Spleen (tissue), 7 donors: ENCODE measurements at regions not wholly inside any gene's neighbourhood (a gene's known extent, or its start where the extent isn't known, plus 50 kb on each side); places are given as distances from the start of the nearest gene placed in this dataset.

ENCODE experiments used
- POLR2A ChIP-seq, 3 donors: fragments of 450-650 bp; IDR thresholded peaks; one replicate each; pipeline ENCODE4 v1.5.1; 2017; ENCODE audit warnings: antibody characterized with exemption in 3 of 3, mild to moderate bottlenecking in 1 of 3
- TF ChIP-seq, protein P1 (sequence below), 11 experiments: fragments of 200-600 bp in 7 of 11; fragments of 450-650 bp in 4 of 11; sonication (generic) in 4 of 11; IDR thresholded peaks in 8 of 11; conservative IDR thresholded peaks in 3 of 11; 1 replicate in 7 of 11; 2 replicates in 4 of 11; pipeline versions ENCODE4 v1.4.0 to v1.8.0; 2016 to 2021; ENCODE audit warnings: antibody characterized with exemption in 11 of 11, inconsistent platforms in 4 of 11, mild to moderate bottlenecking in 1 of 11
- donor health status: DM: no; HTN: no; CAD: no; lungs with moderate emphysema.
- donor health status: DM: no; HTN: no; CAD: no.
- donor health status: DM: no; HTN: no; CAD: no.

DNA sequence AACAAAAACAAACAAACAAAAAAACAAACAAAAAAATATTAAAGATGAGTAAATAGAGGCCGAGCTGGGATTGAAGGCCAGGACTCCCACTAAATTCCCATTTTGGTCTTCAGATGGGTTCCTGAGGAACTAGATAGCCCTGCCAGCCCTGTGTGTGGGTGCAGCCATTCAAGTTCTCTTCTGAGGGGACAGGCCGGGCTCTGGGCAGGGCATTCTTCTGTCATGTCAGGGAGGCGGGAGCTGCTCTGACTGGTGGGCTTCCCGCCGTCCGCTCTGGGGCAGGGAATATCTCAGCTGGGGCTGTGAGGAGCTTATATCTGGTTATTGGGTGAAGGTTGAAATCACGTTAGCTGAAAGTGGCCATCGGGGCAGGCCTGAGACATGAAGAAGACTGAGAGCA lies 127.3 kb upstream of the CXCR4 start:
- TF ChIP-seq, protein P1, sequence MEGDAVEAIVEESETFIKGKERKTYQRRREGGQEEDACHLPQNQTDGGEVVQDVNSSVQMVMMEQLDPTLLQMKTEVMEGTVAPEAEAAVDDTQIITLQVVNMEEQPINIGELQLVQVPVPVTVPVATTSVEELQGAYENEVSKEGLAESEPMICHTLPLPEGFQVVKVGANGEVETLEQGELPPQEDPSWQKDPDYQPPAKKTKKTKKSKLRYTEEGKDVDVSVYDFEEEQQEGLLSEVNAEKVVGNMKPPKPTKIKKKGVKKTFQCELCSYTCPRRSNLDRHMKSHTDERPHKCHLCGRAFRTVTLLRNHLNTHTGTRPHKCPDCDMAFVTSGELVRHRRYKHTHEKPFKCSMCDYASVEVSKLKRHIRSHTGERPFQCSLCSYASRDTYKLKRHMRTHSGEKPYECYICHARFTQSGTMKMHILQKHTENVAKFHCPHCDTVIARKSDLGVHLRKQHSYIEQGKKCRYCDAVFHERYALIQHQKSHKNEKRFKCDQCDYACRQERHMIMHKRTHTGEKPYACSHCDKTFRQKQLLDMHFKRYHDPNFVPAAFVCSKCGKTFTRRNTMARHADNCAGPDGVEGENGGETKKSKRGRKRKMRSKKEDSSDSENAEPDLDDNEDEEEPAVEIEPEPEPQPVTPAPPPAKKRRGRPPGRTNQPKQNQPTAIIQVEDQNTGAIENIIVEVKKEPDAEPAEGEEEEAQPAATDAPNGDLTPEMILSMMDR (IDR thresholded peaks at IDR 0.05 in 8 of 11, conservative IDR thresholded peaks at IDR 0.05 in 3 of 11) = no peak
- no peak for TF ChIP-seq POLR2A (IDR thresholded peaks at IDR 0.05)
